Activated T-helper 9 cell treated with anti-CD3 and anti-CD28 coated beads, Interleukin-2, amount 50 U/mL, for 16 hours (primary cell): ENCODE measurements at regions not wholly inside any gene's neighbourhood (a gene's known extent, or its start where the extent isn't known, plus 50 kb on each side); places are given as distances from the start of the nearest gene placed in this dataset.

Experiments
- DNase-seq: peaks from one replicate; pipeline ENCODE4 v3.0.0-alpha.2; 2020; ENCODE audit warnings: low read depth

- DNase-seq: no peak
Measured at GRCh38 chr1:112783059-112783458, 67.9 kb upstream of the PPM1J start.

- DNase-seq: no peak
Measured at GRCh38 chr1:112779665-112780526, 64.8 kb upstream of the PPM1J start.

- no peak for DNase-seq
Measured at GRCh38 chr1:112778137-112778536, 63.0 kb upstream of the PPM1J start.

GRCh38 chr1:112776688-112777087, 61.6 kb upstream of the PPM1J start:
- DNase-seq: no peak

GRCh38 chr1:112772781-112773180, 57.6 kb upstream of the PPM1J start:
- DNase-seq: no peak

- DNase-seq: no peak
Measured at GRCh38 chr1:112770724-112771123, 55.6 kb upstream of the PPM1J start.

- DNase-seq: no peak
Measured at GRCh38 chr1:112769611-112770010, 54.5 kb upstream of the PPM1J start.

GRCh38 chr1:112767646-112768045, 52.5 kb upstream of the PPM1J start:
- DNase-seq: no peak
